Spinal cord (tissue), 9 donors: ENCODE measurements at regions not wholly inside any gene's neighbourhood (a gene's known extent, or its start where the extent isn't known, plus 50 kb on each side); places are given as distances from the start of the nearest gene placed in this dataset.

Source experiments
- DNase-seq, 6 donors: peaks; one replicate each; pipeline versions ENCODE4 v3.0.0 to v3.0.0-alpha.2; 2013 to 2015; ENCODE audit warnings: low spot score in 6 of 6, low read depth in 4 of 6
- H3K27ac ChIP-seq: one replicate; pipeline ENCODE4 v1.5.1; 2013; ENCODE audit warnings: low read depth, low read length, control low read depth
- H3K27me3 ChIP-seq: one replicate; pipeline ENCODE4 v1.6.1; 2013; ENCODE audit warnings: low read length; ENCODE audit not compliant: control insufficient read depth, insufficient read depth
- H3K36me3 ChIP-seq: one replicate; pipeline ENCODE4 v1.6.1; 2013; ENCODE audit warnings: low read length; ENCODE audit not compliant: control insufficient read depth, insufficient read depth
- H3K4me1 ChIP-seq: one replicate; pipeline ENCODE4 v1.6.1; 2013; ENCODE audit warnings: low read length; ENCODE audit not compliant: control insufficient read depth, insufficient read depth
- H3K4me3 ChIP-seq: one replicate; pipeline ENCODE4 v1.5.1; 2013; ENCODE audit warnings: low read depth, low read length, control low read depth
- H3K9me3 ChIP-seq: one replicate; pipeline ENCODE4 v1.6.1; 2013; ENCODE audit warnings: low read length; ENCODE audit not compliant: control insufficient read depth, insufficient read depth
- WGBS: methylation state at CpG from one replicate; pipeline ENCODE4 v1.1.5; 2013; ENCODE audit warnings: missing lambda C conversion rate; ENCODE audit not compliant: insufficient coverage; 5-methylcytosine and 5-hydroxymethylcytosine counted together
- donor health status: healthy.

- no peak overlapping the region for H3K4me3 ChIP-seq
- H3K27ac ChIP-seq, result no peak overlapping the region
- WGBS, result 60% methylated on average over 1 of the region's 2 CpGs
- H3K4me1 ChIP-seq, result no peaks in the 10 kb centered on the region
- DNase-seq, result peak in 1 of 6 donors; percentile 18
- H3K27me3 ChIP-seq, result no peaks in the 10 kb centered on the region
- no peaks in the 10 kb centered on the region for H3K9me3 ChIP-seq
- no peaks in the 10 kb centered on the region for H3K36me3 ChIP-seq
These were observed 709.3 kb downstream of the SLC4A3 start for GRCh38 chr2:220336771-220337170.

GRCh38 chr2:220337611-220338440 lies 710.4 kb downstream of the SLC4A3 start:
- no peaks in the 10 kb centered on the region for H3K27me3 ChIP-seq

GRCh38 chr2:220341014-220341413 lies 713.6 kb downstream of the SLC4A3 start:
- H3K4me3 ChIP-seq, result no peak overlapping the region
- no peak overlapping the region for H3K27ac ChIP-seq
- no peaks in the 10 kb centered on the region for H3K27me3 ChIP-seq
- H3K9me3 ChIP-seq, result no peaks in the 10 kb centered on the region
- no peak for DNase-seq
- H3K4me1 ChIP-seq, result no peaks in the 10 kb centered on the region
- WGBS, result no CpG with 5 or more reads among the region's 3 CpGs
- no peaks in the 10 kb centered on the region for H3K36me3 ChIP-seq

More at GRCh38 chr2:220337611-220338440, 710.4 kb downstream of the SLC4A3 start:
- Histone ChIP-seq H3K9me3 (no peaks in the 10 kb centered on the region), H3K4me3 (no peak overlapping the region), H3K4me1 (no peaks in the 10 kb centered on the region), H3K27ac (no peak overlapping the region), H3K36me3 (no peaks in the 10 kb centered on the region)
- peak in 1 of 6 donors; percentile 38 for DNase-seq
- no CpG with 5 or more reads among the region's 2 CpGs for WGBS

GRCh38 chr2:220346919-220347318 lies 719.5 kb downstream of the SLC4A3 start:
- H3K4me1 ChIP-seq, result no peaks in the 10 kb centered on the region
- WGBS, result no CpG with 5 or more reads among the region's 1 CpG
- no peak for DNase-seq
- H3K4me3 ChIP-seq, result no peak overlapping the region
- H3K9me3 ChIP-seq, result no peaks in the 10 kb centered on the region
- H3K27me3 ChIP-seq, result no peaks in the 10 kb centered on the region
- no peaks in the 10 kb centered on the region for H3K36me3 ChIP-seq
- no peak overlapping the region for H3K27ac ChIP-seq

- no peak for DNase-seq
- H3K4me1 ChIP-seq, result no peaks in the 10 kb centered on the region
- H3K27me3 ChIP-seq, result no peaks in the 10 kb centered on the region
- H3K36me3 ChIP-seq, result no peaks in the 10 kb centered on the region
- H3K9me3 ChIP-seq, result no peaks in the 10 kb centered on the region
- H3K4me3 ChIP-seq, result no peak overlapping the region
- WGBS, result 100% methylated on average over 1 of the region's 2 CpGs
- H3K27ac ChIP-seq, result no peak overlapping the region
These were observed 720.2 kb downstream of the SLC4A3 start for GRCh38 chr2:220347626-220348025.

GRCh38 chr2:220348206-220348605 lies 720.8 kb downstream of the SLC4A3 start:
- H3K4me3 ChIP-seq, result no peak overlapping the region
- no peak for DNase-seq
- no peaks in the 10 kb centered on the region for H3K36me3 ChIP-seq
- no CpG with 5 or more reads among the region's 2 CpGs for WGBS
- no peaks in the 10 kb centered on the region for H3K9me3 ChIP-seq
- H3K27ac ChIP-seq, result no peak overlapping the region
- no peaks in the 10 kb centered on the region for H3K27me3 ChIP-seq
- no peaks in the 10 kb centered on the region for H3K4me1 ChIP-seq

GRCh38 chr2:220353897-220354296 lies 726.5 kb downstream of the SLC4A3 start:
- no peak overlapping the region for H3K27ac ChIP-seq
- H3K4me1 ChIP-seq, result no peaks in the 10 kb centered on the region
- no peak for DNase-seq
- H3K36me3 ChIP-seq, result no peaks in the 10 kb centered on the region
- H3K9me3 ChIP-seq, result no peaks in the 10 kb centered on the region
- H3K4me3 ChIP-seq, result no peak overlapping the region
- no peaks in the 10 kb centered on the region for H3K27me3 ChIP-seq

- no peak for DNase-seq
- no CpG with 5 or more reads among the region's 1 CpG for WGBS
- H3K36me3 ChIP-seq, result no peaks in the 10 kb centered on the region
- no peaks in the 10 kb centered on the region for H3K4me1 ChIP-seq
- no peaks in the 10 kb centered on the region for H3K27me3 ChIP-seq
- H3K4me3 ChIP-seq, result no peak overlapping the region
- H3K9me3 ChIP-seq, result no peaks in the 10 kb centered on the region
- no peak overlapping the region for H3K27ac ChIP-seq
These were observed 728.6 kb downstream of the SLC4A3 start for GRCh38 chr2:220356076-220356475.

GRCh38 chr2:220365023-220365422 lies 737.6 kb downstream of the SLC4A3 start:
- Histone ChIP-seq H3K36me3 (no peaks in the 10 kb centered on the region), H3K27me3 (no peaks in the 10 kb centered on the region), H3K27ac (no peak overlapping the region), H3K4me1 (no peaks in the 10 kb centered on the region), H3K9me3 (peaks cover 2% of the 10 kb centered on the region), H3K4me3 (no peak overlapping the region)
- WGBS, result 86% methylated on average over 1 of the region's 2 CpGs
- DNase-seq, result no peak

GRCh38 chr2:220366765-220367164 lies 739.3 kb downstream of the SLC4A3 start:
- DNase-seq, result no peak
- Histone ChIP-seq H3K4me3 (no peak overlapping the region), H3K4me1 (no peaks in the 10 kb centered on the region), H3K9me3 (peaks cover 2% of the 10 kb centered on the region), H3K36me3 (no peaks in the 10 kb centered on the region), H3K27ac (no peak overlapping the region), H3K27me3 (no peaks in the 10 kb centered on the region)
- no CpG with 5 or more reads among the region's 1 CpG for WGBS
